ENCODE measurements at regions not wholly inside any gene's neighbourhood (a gene's known extent, or its start where the extent isn't known, plus 50 kb on each side); places are given as distances from the start of the nearest gene placed in this dataset.
A peak's percentile ranks its signal among the peaks of the same experiment; 100 is the strongest.
"Not testable (repeated sequence)": the region's sequence is repeated elsewhere in the genome, so short reads cannot be mapped to it uniquely, and the experiment has no call there.

GRCh38 chr6:68575765-68576439 lies 59.2 kb upstream of the ADGRB3 start:
- no peak for DNase-seq (ENCODE audit: low read depth)

GRCh38 chr6:68572975-68573374 lies 62.1 kb upstream of the ADGRB3 start:
- no peak for DNase-seq (ENCODE audit: low read depth)

- peak; percentile 7 for DNase-seq (ENCODE audit: low read depth)
These were observed 62.6 kb upstream of the ADGRB3 start for GRCh38 chr6:68572525-68572924.

GRCh38 chr6:68559716-68560115 lies 75.4 kb upstream of the ADGRB3 start:
- no peak for DNase-seq (ENCODE audit: low read depth)

GRCh38 chr6:68559070-68559469 lies 76.0 kb upstream of the ADGRB3 start:
- DNase-seq (ENCODE audit: low read depth) = no peak

- no peak for DNase-seq (ENCODE audit: low read depth)
These were observed 88.5 kb upstream of the ADGRB3 start for GRCh38 chr6:68546620-68547019.

GRCh38 chr6:68544450-68544849 lies 90.6 kb upstream of the ADGRB3 start:
- no peak for DNase-seq (ENCODE audit: low read depth)

- DNase-seq (ENCODE audit: low read depth) = no peak
These were observed 101.7 kb upstream of the ADGRB3 start for GRCh38 chr6:68533339-68533795.

- no peak for DNase-seq (ENCODE audit: low read depth)
These were observed 107.4 kb upstream of the ADGRB3 start for GRCh38 chr6:68527691-68528090.

GRCh38 chr6:68506911-68507310 lies 128.2 kb upstream of the ADGRB3 start:
- no peak for DNase-seq (ENCODE audit: low read depth)

- no peak for DNase-seq (ENCODE audit: low read depth)
These were observed 132.1 kb upstream of the ADGRB3 start for GRCh38 chr6:68502946-68503345.

- peak; percentile 39 for DNase-seq (ENCODE audit: low read depth)
These were observed 137.2 kb upstream of the ADGRB3 start for GRCh38 chr6:68497927-68498326.

GRCh38 chr6:68494880-68495279 lies 140.2 kb upstream of the ADGRB3 start:
- not testable (repeated sequence) for DNase-seq (ENCODE audit: low read depth)

- no peak for DNase-seq (ENCODE audit: low read depth)
These were observed 158.5 kb upstream of the ADGRB3 start for GRCh38 chr6:68476611-68477010.

- DNase-seq (ENCODE audit: low read depth) = peak; percentile 55
These were observed 161.5 kb upstream of the ADGRB3 start for GRCh38 chr6:68473433-68474210.

GRCh38 chr6:68468244-68468884 lies 166.7 kb upstream of the ADGRB3 start:
- DNase-seq (ENCODE audit: low read depth) = peak; percentile 7

GRCh38 chr6:68458447-68458846 lies 176.6 kb upstream of the ADGRB3 start:
- no peak for DNase-seq (ENCODE audit: low read depth)

GRCh38 chr6:68447112-68447511 lies 188.0 kb upstream of the ADGRB3 start:
- no peak for DNase-seq (ENCODE audit: low read depth)

- no peak for DNase-seq (ENCODE audit: low read depth)
These were observed 189.2 kb upstream of the ADGRB3 start for GRCh38 chr6:68445926-68446325.

- DNase-seq (ENCODE audit: low read depth) = no peak
These were observed 191.4 kb upstream of the ADGRB3 start for GRCh38 chr6:68443704-68444103.

GRCh38 chr6:68427630-68428029 lies 207.5 kb upstream of the ADGRB3 start:
- DNase-seq (ENCODE audit: low read depth) = peak; percentile 47

GRCh38 chr6:68410021-68410420 lies 225.1 kb upstream of the ADGRB3 start:
- no peak for DNase-seq (ENCODE audit: low read depth)

GRCh38 chr6:68400396-68400795 lies 234.7 kb upstream of the ADGRB3 start:
- DNase-seq (ENCODE audit: low read depth) = no peak
